Esophagus muscularis mucosa (tissue), 4 donors: ENCODE measurements at regions not wholly inside any gene's neighbourhood (a gene's known extent, or its start where the extent isn't known, plus 50 kb on each side); places are given as distances from the start of the nearest gene placed in this dataset.

Experiments used
- EP300 ChIP-seq: sonication (generic); formaldehyde crosslinking; IDR thresholded peaks from one replicate; pipeline ENCODE4 v1.6.1; 2017; ENCODE audit warnings: antibody characterized with exemption
- POLR2A ChIP-seq: fragments of 450-650 bp; IDR thresholded peaks from one replicate; pipeline ENCODE4 v1.6.1; 2017; ENCODE audit warnings: antibody characterized with exemption, moderate library complexity, mild to moderate bottlenecking, low read depth
- POLR2AphosphoS5 ChIP-seq, 2 donors: sonication (generic); formaldehyde crosslinking; IDR thresholded peaks; one replicate each; pipeline ENCODE4 v1.6.1; 2017; ENCODE audit warnings: antibody characterized with exemption in 2 of 2
- TF ChIP-seq, protein P1 (sequence below), 3 experiments: fragments of 200-600 bp in 2 of 3; fragments of 450-650 bp in 1 of 3; sonication (generic) in 2 of 3; IDR thresholded peaks; one replicate each; pipeline ENCODE4 v1.5.1; 2017 to 2019; ENCODE audit warnings: antibody characterized with exemption in 3 of 3, mild to moderate bottlenecking in 2 of 3, moderate library complexity in 1 of 3

DNA sequence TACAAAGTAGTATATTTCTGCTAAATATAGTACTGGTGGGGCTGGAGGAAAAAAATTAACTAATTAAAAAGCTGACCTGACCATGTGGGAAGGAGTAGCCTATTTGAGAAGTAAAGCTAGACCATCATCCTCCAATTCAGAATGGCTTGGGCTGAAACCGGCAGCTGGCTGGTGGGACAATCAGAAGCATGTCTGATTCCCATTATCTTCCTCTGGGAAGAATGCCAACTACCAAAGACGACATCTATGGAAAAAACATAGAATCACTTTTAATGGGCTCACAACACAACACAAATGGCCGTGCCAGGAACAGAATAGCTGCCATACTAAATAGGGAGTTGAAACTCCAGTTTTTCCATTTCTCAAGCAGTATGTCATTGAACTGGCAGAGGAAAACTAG is 120.4 kb upstream of the FREM2 start:
- TF ChIP-seq POLR2AphosphoS5 (IDR thresholded peaks at IDR 0.05) = no peak
- no peak for TF ChIP-seq POLR2A
- TF ChIP-seq, protein P1, sequence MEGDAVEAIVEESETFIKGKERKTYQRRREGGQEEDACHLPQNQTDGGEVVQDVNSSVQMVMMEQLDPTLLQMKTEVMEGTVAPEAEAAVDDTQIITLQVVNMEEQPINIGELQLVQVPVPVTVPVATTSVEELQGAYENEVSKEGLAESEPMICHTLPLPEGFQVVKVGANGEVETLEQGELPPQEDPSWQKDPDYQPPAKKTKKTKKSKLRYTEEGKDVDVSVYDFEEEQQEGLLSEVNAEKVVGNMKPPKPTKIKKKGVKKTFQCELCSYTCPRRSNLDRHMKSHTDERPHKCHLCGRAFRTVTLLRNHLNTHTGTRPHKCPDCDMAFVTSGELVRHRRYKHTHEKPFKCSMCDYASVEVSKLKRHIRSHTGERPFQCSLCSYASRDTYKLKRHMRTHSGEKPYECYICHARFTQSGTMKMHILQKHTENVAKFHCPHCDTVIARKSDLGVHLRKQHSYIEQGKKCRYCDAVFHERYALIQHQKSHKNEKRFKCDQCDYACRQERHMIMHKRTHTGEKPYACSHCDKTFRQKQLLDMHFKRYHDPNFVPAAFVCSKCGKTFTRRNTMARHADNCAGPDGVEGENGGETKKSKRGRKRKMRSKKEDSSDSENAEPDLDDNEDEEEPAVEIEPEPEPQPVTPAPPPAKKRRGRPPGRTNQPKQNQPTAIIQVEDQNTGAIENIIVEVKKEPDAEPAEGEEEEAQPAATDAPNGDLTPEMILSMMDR (IDR thresholded peaks at IDR 0.05) = no peak
- no peak for TF ChIP-seq EP300
